ENCODE measurements at regions not wholly inside any gene's neighbourhood (a gene's known extent, or its start where the extent isn't known, plus 50 kb on each side); places are given as distances from the start of the nearest gene placed in this dataset.

GRCh38 chr5:13624283-13625074 lies 320.0 kb downstream of the DNAH5 start:
- TF ChIP-seq EZH2 (IDR thresholded peaks at IDR 0.05; ENCODE audit: low read length, missing control alignments) (no peak), CTCF (conservative IDR thresholded peaks at IDR 0.05 in 1 of 2, IDR thresholded peaks at IDR 0.05 in 1 of 2; ENCODE audit: low read depth in 1 of 2, low read length in 2 of 2) (no peak)

Data from fibroblast of lung (primary cell).